SK-N-SH treated with all-trans-retinoic acid at 6 μM for 48 hours (cell line): ENCODE measurements at regions not wholly inside any gene's neighbourhood (a gene's known extent, or its start where the extent isn't known, plus 50 kb on each side); places are given as distances from the start of the nearest gene placed in this dataset.

Source experiments
- ATAC-seq: fragments of 200-7000 bp; cut with Tn5 transposase; 3 replicates; pipeline ENCODE4 v1.9.1; 2020; ENCODE audit warnings: mild to moderate bottlenecking, moderate library complexity
- ARNTL ChIP-seq: fragments of 450-650 bp; formaldehyde crosslinking; IDR thresholded peaks from 2 replicates; pipeline ENCODE4 v1.5.0; 2020; ENCODE audit warnings: low read depth, mild to moderate bottlenecking, moderate library complexity, borderline replicate concordance
- BACH2 ChIP-seq: fragments of 250-450 bp; sonication (Bioruptor Pico); IDR thresholded peaks from 2 replicates; pipeline ENCODE4 v1.9.0; 2021; ENCODE audit warnings: mild to moderate bottlenecking, borderline replicate concordance
- CREB5 ChIP-seq: fragments of 250-450 bp; sonication (Bioruptor Pico); IDR thresholded peaks from 2 replicates; pipeline ENCODE4 v1.5.1; 2020; ENCODE audit warnings: low read depth, mild to moderate bottlenecking, moderate library complexity
- CSDC2 ChIP-seq: fragments of 250-450 bp; sonication (Bioruptor Pico); IDR thresholded peaks from 2 replicates; pipeline ENCODE4 v1.5.0; 2020; ENCODE audit warnings: mild to moderate bottlenecking, moderate library complexity
- ESRRG ChIP-seq: fragments of 250-450 bp; sonication (Bioruptor Pico); IDR thresholded peaks from 2 replicates; pipeline ENCODE4 v1.6.1; 2021; ENCODE audit warnings: mild to moderate bottlenecking
- GLIS3 ChIP-seq: fragments of 250-450 bp; sonication (Bioruptor Pico); IDR thresholded peaks from 2 replicates; pipeline ENCODE4 v1.5.0; 2020; ENCODE audit warnings: mild to moderate bottlenecking, moderate library complexity
- ISL1 ChIP-seq: fragments of 250-450 bp; sonication (Bioruptor Pico); IDR thresholded peaks from 2 replicates; pipeline ENCODE4 v2.1.2; 2022; ENCODE audit warnings: mild to moderate bottlenecking, moderate library complexity
- OSR1 ChIP-seq: fragments of 250-450 bp; sonication (Bioruptor Pico); IDR thresholded peaks from 2 replicates; pipeline ENCODE4 v1.8.0; 2022; ENCODE audit warnings: moderate library complexity, mild to moderate bottlenecking, inconsistent platforms
- PATZ1 ChIP-seq: fragments of 250-450 bp; sonication (Bioruptor Pico); IDR thresholded peaks from 2 replicates; pipeline ENCODE4 v1.8.0; 2020; ENCODE audit warnings: mild to moderate bottlenecking, moderate library complexity, borderline replicate concordance
- POU6F1 ChIP-seq: fragments of 250-450 bp; sonication (Bioruptor Pico); IDR thresholded peaks from 2 replicates; pipeline ENCODE4 v1.8.0; 2021; ENCODE audit warnings: low read depth, mild to moderate bottlenecking, moderate library complexity, borderline replicate concordance
- PPARA ChIP-seq: fragments of 250-450 bp; sonication (Bioruptor Pico); IDR thresholded peaks from 2 replicates; pipeline ENCODE4 v1.5.0; 2020; ENCODE audit warnings: mild to moderate bottlenecking, borderline replicate concordance
- RARB ChIP-seq: fragments of 250-450 bp; sonication (Bioruptor Pico); IDR thresholded peaks from 2 replicates; pipeline ENCODE4 v1.8.0; 2021; ENCODE audit warnings: mild to moderate bottlenecking, moderate library complexity
- SNAI2 ChIP-seq: fragments of 250-450 bp; sonication (Bioruptor Pico); IDR thresholded peaks from 2 replicates; pipeline ENCODE4 v1.5.0; 2020; ENCODE audit warnings: mild to moderate bottlenecking, moderate library complexity
- TCF4 ChIP-seq: fragments of 250-450 bp; sonication (Bioruptor Pico); IDR thresholded peaks from 2 replicates; pipeline ENCODE4 v1.8.0; 2021; ENCODE audit warnings: mild to moderate bottlenecking, moderate library complexity, borderline replicate concordance
- TSHZ2 ChIP-seq: fragments of 250-450 bp; sonication (Bioruptor Pico); IDR thresholded peaks from 2 replicates; pipeline ENCODE4 v1.5.0; 2020; ENCODE audit warnings: mild to moderate bottlenecking, moderate library complexity
- ZC3H10 ChIP-seq: fragments of 250-450 bp; sonication (Bioruptor Pico); IDR thresholded peaks from 2 replicates; pipeline ENCODE4 v1.5.1; 2021; ENCODE audit warnings: mild to moderate bottlenecking, moderate library complexity
- ZFP3 ChIP-seq: fragments of 250-450 bp; sonication (Bioruptor Pico); IDR thresholded peaks from 2 replicates; pipeline ENCODE4 v1.5.0; 2020; ENCODE audit warnings: mild to moderate bottlenecking, moderate library complexity
- ZFP30 ChIP-seq: fragments of 450-650 bp; formaldehyde crosslinking; IDR thresholded peaks from 2 replicates; pipeline ENCODE4 v1.5.0; 2022; ENCODE audit warnings: mild to moderate bottlenecking, moderate library complexity
- ZNF565 ChIP-seq: fragments of 450-650 bp; formaldehyde crosslinking; conservative IDR thresholded peaks from 2 replicates; pipeline ENCODE4 v1.5.0; 2020; ENCODE audit warnings: low read depth, mild to moderate bottlenecking, moderate library complexity
- ZNF70 ChIP-seq: fragments of 450-650 bp; formaldehyde crosslinking; IDR thresholded peaks from 2 replicates; pipeline ENCODE4 v1.5.0; 2020; ENCODE audit warnings: mild to moderate bottlenecking, moderate library complexity
- ZNF8 ChIP-seq: fragments of 450-650 bp; formaldehyde crosslinking; IDR thresholded peaks from 2 replicates; pipeline ENCODE4 v1.5.0; 2020; ENCODE audit warnings: mild to moderate bottlenecking, moderate library complexity

- no peak for TF ChIP-seq CREB5 (CRISPR knock-in tag)
- no peak for TF ChIP-seq OSR1 (CRISPR knock-in tag)
- no peak for TF ChIP-seq ZNF565 (CRISPR knock-in tag)
- TF ChIP-seq TSHZ2 (CRISPR knock-in tag) = no peak
- TF ChIP-seq, all 23 proteins: peak for 0
These were observed 515.1 kb downstream of the TLE4 start (continued) for GRCh38 chr9:80086822-80087345.

GRCh38 chr9:80086386-80086785 lies 514.6 kb downstream of the TLE4 start:
- TF ChIP-seq BACH2 (CRISPR knock-in tag) = no peak
- ATAC-seq = no peak

GRCh38 chr9:80085668-80086067 lies 513.9 kb downstream of the TLE4 start:
- no peak for ATAC-seq
- TF ChIP-seq ZNF8 (CRISPR knock-in tag) (no peak), ZFP30 (no peak), SNAI2 (CRISPR knock-in tag) (no peak), TCF4 (CRISPR knock-in tag) (no peak), ZNF70 (CRISPR knock-in tag) (no peak), CSDC2 (CRISPR knock-in tag) (no peak), PATZ1 (CRISPR knock-in tag) (no peak), GLIS3 (CRISPR knock-in tag) (no peak), TSHZ2 (CRISPR knock-in tag) (no peak), ZNF565 (CRISPR knock-in tag) (no peak), POU6F1 (CRISPR knock-in tag) (no peak)

- no peak for TF ChIP-seq CSDC2 (CRISPR knock-in tag)
- TF ChIP-seq ESRRG (CRISPR knock-in tag) = no peak
- TF ChIP-seq ZNF8 (CRISPR knock-in tag) = no peak
- TF ChIP-seq ISL1 = no peak
- TF ChIP-seq ZFP3 = no peak
- no peak for TF ChIP-seq ZC3H10
- no peak for TF ChIP-seq BACH2 (CRISPR knock-in tag)
- TF ChIP-seq SNAI2 (CRISPR knock-in tag) = no peak
- TF ChIP-seq ARNTL (CRISPR knock-in tag) = no peak
- TF ChIP-seq OSR1 (CRISPR knock-in tag) = no peak
- no peak for TF ChIP-seq RARB (CRISPR knock-in tag)
- no peak for TF ChIP-seq GLIS3 (CRISPR knock-in tag)
- TF ChIP-seq CREB5 (CRISPR knock-in tag) = no peak
- TF ChIP-seq ZNF565 (CRISPR knock-in tag) = no peak
- TF ChIP-seq PPARA (CRISPR knock-in tag) = no peak
- TF ChIP-seq, all 23 proteins: peak for 0
- ATAC-seq = no peak
These were observed 510.4 kb downstream of the TLE4 start for GRCh38 chr9:80082213-80082612.
